ENCODE measurements at regions not wholly inside any gene's neighbourhood (a gene's known extent, or its start where the extent isn't known, plus 50 kb on each side); places are given as distances from the start of the nearest gene placed in this dataset.

DNA sequence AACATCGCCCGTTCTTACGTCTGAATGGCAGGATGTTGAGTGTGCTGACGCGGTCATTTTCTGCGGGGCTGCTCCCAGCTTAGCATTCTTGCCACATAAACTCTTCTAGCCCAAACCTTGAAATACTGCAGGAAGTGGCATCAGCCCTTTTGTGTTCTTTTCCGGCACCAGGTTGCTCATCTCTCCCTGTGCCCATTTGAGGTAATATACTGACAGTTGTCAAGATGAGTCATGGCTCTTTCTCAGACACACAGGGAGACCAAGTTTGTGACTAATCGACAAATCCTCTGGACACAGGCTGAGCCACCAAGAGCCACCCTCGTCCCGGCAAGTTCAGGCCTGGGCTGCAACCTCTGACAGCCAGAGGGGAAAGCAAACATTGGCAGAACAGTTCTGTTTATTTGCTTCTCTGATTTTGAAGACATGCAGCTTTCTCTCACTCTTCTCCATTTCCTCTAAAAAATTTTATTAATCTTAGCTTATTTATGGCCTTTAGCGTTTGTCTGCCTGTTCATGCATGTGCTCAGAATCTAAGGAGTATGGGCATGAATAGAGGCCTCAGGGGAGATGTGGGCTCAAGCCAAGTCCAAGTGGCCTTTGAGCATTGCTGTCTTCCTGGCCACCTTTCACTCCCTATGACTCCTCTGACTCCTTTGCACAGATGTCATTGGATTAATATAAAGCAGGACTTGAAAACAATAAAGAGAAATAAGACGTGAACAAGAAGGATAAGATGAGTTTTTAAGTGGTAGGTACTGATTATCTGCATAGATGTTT is 328.2 kb upstream of the JAG1 start:
- DNase-seq = no peak
- in situ Hi-C loops (cut with MboI; ENCODE audit: low pct_unique_long_range_greater_than_20kb, low sequenced_read_pairs) = no loop called here

DNA sequence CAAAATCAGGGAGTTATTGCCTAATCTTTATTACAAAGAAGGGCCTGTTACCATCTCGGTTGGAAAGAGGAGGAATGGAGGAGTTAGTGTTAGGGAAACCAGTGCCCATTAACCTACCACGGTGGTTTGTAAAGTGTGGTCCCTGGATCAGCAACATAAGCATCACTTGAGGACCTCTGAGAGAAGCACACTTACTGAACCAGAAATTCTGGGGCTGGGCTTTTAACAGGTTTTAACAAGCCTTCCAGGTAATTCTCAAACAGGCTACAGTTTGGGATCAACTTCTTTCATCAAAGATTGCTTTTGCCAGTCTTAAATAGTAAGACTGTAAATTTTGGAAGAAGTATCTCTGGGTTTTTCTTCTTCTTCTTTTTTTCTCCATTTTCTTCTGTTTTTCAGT is 329.5 kb upstream of the JAG1 start:
- in situ Hi-C loops (cut with MboI; ENCODE audit: low pct_unique_long_range_greater_than_20kb, low sequenced_read_pairs) = no loop called here
- DNase-seq = no peak

DNA sequence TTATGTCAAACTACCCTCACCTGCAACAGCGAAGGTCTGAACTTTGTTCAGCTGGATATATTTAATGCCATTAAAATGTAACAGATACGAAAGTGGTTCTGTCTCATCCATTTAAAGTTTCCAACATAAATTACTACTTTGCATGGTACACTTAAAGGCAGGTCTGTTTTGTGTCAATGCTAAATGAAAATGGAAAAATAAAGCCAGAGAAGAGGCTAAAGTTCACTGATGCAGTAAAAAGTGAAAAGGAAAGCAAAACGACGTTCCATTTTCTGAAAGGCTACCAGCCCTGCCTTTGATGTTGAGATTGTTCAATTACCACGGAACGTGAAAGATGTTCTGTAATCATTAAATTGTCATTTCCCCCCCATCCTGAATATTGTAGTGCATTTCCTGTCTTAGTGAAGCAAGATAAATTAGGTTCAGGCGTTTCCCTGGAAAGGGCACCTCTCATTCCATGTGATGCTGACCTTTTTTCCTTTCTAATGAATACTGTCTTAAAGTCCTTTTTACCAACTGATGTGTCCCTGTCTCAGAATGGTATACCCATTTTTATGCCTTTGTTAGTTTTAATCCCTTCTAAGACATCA is 334.7 kb upstream of the JAG1 start:
- in situ Hi-C loops (cut with MboI; ENCODE audit: low pct_unique_long_range_greater_than_20kb, low sequenced_read_pairs) = no loop called here

DNA sequence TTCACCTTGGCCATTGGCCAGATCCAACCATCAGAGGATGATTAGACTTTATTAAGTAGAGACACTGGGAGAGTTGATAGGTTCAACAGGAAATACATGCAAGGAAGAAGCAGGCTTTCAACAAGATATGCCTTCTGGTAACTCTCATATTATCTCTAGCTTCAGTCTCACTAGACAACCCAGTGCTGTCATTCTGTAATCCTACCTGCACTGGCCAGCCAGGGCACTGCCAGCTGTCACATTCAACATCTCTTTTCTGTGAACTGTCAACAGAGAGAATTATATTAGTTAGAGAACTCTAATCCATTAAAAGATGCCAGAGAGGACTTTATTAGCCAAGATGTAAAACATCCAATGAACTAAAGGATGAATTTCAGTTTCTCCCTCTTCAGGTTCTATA is 337.9 kb upstream of the JAG1 start:
- no peak for DNase-seq
- in situ Hi-C loops (cut with MboI; ENCODE audit: low pct_unique_long_range_greater_than_20kb, low sequenced_read_pairs) = no loop called here

More for the DNA sequence above, 334.7 kb upstream of the JAG1 start:
- DNase-seq = no peak

GRCh38 chr20:11012975-11013374 is 339.2 kb upstream of the JAG1 start:
- in situ Hi-C loops (cut with MboI; ENCODE audit: low pct_unique_long_range_greater_than_20kb, low sequenced_read_pairs) = no loop called here
- no peak for DNase-seq

- DNase-seq = no peak
- in situ Hi-C loops (cut with MboI; ENCODE audit: low pct_unique_long_range_greater_than_20kb, low sequenced_read_pairs) = no loop called here
Measured at GRCh38 chr20:11013801-11014200, 340.0 kb upstream of the JAG1 start.

DNA sequence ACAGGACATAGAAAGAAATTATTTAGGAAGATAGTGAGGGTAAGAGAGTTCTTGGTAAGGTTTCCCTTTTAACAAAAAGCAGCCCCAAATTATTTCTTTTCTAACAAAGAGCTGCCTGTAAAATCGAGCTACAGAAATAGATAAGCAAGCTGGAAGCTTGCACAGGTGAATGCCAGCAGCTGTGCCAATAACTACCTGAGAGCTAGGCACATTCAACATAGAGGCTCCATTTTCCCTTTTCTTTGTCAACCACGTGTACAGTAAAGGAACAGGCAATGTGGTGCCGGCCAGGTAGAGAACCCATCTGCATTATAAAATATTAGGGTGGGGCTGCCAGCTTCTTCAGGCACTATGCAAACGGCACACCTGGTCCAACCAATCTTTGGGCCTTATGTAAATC is 341.6 kb upstream of the JAG1 start:
- DNase-seq = no peak
- in situ Hi-C loops (cut with MboI; ENCODE audit: low pct_unique_long_range_greater_than_20kb, low sequenced_read_pairs) = no loop called here

GRCh38 chr20:11017446-11017845 is 343.6 kb upstream of the JAG1 start:
- DNase-seq = no peak
- in situ Hi-C loops (cut with MboI; ENCODE audit: low pct_unique_long_range_greater_than_20kb, low sequenced_read_pairs) = no loop called here

- in situ Hi-C loops (cut with MboI; ENCODE audit: low pct_unique_long_range_greater_than_20kb, low sequenced_read_pairs) = no loop called here
- no peak for DNase-seq
Measured at GRCh38 chr20:11018668-11019170, 344.9 kb upstream of the JAG1 start.

DNA sequence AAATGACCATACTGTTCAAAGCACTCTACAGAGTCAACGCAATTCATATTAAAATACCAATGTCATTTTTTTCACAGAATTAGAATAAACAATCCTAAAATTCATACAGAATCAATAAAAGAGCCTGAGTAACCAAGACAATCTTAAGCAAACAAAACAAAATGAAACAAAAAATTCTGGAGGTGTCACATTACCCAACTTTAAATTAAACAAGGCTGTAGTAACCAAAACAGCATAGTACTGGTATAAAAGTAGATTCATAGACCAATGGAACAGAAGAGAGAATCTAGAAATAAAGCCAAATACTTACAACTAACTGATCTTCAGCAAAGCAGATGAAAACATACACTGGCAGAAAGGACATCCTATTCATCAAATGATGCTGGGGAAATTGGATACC is 346.9 kb upstream of the JAG1 start:
- DNase-seq = no peak
- in situ Hi-C loops (cut with MboI; ENCODE audit: low pct_unique_long_range_greater_than_20kb, low sequenced_read_pairs) = no loop called here

- DNase-seq = no peak
- in situ Hi-C loops (cut with MboI; ENCODE audit: low pct_unique_long_range_greater_than_20kb, low sequenced_read_pairs) = no loop called here
Measured at GRCh38 chr20:11027224-11027623, 353.4 kb upstream of the JAG1 start.

DNA sequence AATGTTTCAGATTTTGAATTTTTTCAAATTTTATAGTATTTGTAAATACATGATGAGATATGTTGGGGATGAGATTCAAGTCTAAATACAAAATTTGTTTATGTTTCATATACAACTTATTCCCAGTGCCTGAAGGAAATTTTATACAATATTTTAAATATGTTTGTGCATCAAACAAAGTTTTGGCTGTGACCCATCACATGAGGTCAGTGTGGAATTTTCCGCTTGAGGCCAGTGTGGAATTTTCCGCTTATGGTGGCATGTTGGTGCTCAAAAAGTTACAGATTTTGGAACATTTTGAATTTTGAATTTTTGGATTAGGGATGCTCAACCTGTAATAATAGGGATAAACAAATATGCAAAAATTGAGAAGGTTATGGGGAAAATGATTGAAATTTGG is 356.6 kb upstream of the JAG1 start:
- DNase-seq = no peak
- in situ Hi-C loops (cut with MboI; ENCODE audit: low pct_unique_long_range_greater_than_20kb, low sequenced_read_pairs) = no loop called here

GRCh38 chr20:11031300-11031699 is 357.5 kb upstream of the JAG1 start:
- in situ Hi-C loops (cut with MboI; ENCODE audit: low pct_unique_long_range_greater_than_20kb, low sequenced_read_pairs) = no loop called here
- no peak for DNase-seq

DNA sequence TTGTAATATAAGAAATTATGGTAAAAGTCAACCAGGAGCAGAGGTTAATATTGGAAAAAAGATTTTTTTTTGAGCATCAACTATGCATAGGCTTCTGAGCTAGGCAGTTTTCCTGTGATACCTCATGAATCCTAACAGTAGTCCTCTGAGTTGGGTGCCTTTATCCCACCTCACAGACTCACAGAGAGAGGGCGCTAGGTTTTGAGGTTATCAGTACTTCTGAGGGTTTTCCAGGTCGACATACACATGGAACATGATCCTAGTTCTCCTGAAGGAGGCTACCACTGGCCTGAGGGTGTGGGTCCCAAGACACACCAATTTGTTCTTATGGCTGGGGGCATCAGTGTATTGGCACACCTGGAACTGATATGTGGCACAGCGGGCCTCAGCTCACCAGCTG is 358.8 kb upstream of the JAG1 start:
- DNase-seq = no peak
- in situ Hi-C loops (cut with MboI; ENCODE audit: low pct_unique_long_range_greater_than_20kb, low sequenced_read_pairs) = no loop called here

GRCh38 chr20:11034025-11034424 is 360.2 kb upstream of the JAG1 start:
- in situ Hi-C loops (cut with MboI; ENCODE audit: low pct_unique_long_range_greater_than_20kb, low sequenced_read_pairs) = no loop called here
- no peak for DNase-seq

- in situ Hi-C loops (cut with MboI; ENCODE audit: low pct_unique_long_range_greater_than_20kb, low sequenced_read_pairs) = no loop called here
- no peak for DNase-seq
Measured at GRCh38 chr20:11035211-11035610, 361.4 kb upstream of the JAG1 start.

- DNase-seq = no peak
- in situ Hi-C loops (cut with MboI; ENCODE audit: low pct_unique_long_range_greater_than_20kb, low sequenced_read_pairs) = no loop called here
Measured at GRCh38 chr20:11041396-11041795, 367.6 kb upstream of the JAG1 start.

DNA sequence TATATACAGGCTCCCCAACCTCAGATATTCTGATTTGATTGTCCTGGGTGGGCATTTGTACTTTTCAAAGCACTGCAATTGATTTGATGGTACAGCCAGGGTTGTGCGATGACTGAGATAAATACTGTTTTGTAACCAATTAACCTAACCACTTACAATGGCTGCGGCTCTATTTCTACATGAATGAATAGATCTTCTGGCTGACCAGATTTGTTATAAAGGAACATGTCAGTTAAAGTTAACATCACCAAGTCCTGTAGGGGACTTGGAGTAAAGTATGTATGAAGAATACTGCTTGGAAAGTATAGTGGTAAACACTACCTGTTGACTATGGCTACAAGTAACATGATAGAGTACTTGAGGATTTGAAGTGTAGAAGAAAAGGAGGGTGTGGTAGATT is 369.2 kb upstream of the JAG1 start:
- DNase-seq = no peak
- in situ Hi-C loops (cut with MboI; ENCODE audit: low pct_unique_long_range_greater_than_20kb, low sequenced_read_pairs) = no loop called here

- in situ Hi-C loops (cut with MboI; ENCODE audit: low pct_unique_long_range_greater_than_20kb, low sequenced_read_pairs) = no loop called here
- no peak for DNase-seq
Measured at GRCh38 chr20:11044561-11044960, 370.8 kb upstream of the JAG1 start.

- DNase-seq = no peak
- in situ Hi-C loops (cut with MboI; ENCODE audit: low pct_unique_long_range_greater_than_20kb, low sequenced_read_pairs) = no loop called here
Measured at GRCh38 chr20:11045412-11046175, 371.8 kb upstream of the JAG1 start.

Measured in KBM-7 (cell line).